GM13977 (cell line): ENCODE measurements at regions not wholly inside any gene's neighbourhood (a gene's known extent, or its start where the extent isn't known, plus 50 kb on each side); places are given as distances from the start of the nearest gene placed in this dataset.

Experiments
- DNase-seq: peaks from one replicate; pipeline ENCODE4 v3.0.0; 2012; ENCODE audit warnings: low spot score
- in situ Hi-C: fragments of 300-500 bp; cut with MboI; formaldehyde crosslinking; loops from one replicate; pipeline ENCODE4 v1.12.0; 2022; ENCODE audit warnings: low sequenced_read_pairs, low pct_unique_long_range_greater_than_20kb, mixed read lengths, inconsistent platforms; ENCODE audit not compliant: unreplicated experiment
- TF ChIP-seq, protein P1 (sequence below): IDR thresholded peaks from 2 replicates; pipeline ENCODE4 v1.5.1; 2012; ENCODE audit warnings: mild to moderate bottlenecking, control low read depth; ENCODE audit not compliant: insufficient read depth; ENCODE audit errors: extremely low read depth, missing control alignments

DNA sequence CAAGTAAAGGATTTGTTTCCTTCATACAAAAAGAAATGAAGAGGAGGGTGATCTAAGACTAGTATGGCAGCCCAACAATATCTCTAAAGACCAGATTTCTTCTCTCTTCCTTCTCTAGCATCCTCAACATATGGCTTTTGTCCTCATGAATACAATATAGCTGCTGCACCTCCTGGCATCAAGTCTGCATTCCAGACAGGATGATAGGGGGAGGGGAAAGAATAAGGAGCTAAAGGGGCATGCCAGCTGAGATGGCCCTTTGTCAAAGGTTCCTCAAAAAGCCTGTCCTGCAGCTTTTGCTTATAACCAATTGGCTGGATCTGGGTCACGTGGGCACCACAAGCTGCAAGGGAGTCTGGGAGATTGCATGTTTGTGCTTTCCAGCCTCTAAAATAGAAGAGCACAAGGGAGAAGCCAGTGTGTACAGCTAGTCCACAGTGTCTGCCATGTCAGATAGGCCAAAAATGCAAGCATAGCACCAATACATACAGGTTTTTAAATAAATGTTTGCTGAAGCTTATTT, 132.6 kb downstream of the BCOR start:
- TF ChIP-seq, protein P1, sequence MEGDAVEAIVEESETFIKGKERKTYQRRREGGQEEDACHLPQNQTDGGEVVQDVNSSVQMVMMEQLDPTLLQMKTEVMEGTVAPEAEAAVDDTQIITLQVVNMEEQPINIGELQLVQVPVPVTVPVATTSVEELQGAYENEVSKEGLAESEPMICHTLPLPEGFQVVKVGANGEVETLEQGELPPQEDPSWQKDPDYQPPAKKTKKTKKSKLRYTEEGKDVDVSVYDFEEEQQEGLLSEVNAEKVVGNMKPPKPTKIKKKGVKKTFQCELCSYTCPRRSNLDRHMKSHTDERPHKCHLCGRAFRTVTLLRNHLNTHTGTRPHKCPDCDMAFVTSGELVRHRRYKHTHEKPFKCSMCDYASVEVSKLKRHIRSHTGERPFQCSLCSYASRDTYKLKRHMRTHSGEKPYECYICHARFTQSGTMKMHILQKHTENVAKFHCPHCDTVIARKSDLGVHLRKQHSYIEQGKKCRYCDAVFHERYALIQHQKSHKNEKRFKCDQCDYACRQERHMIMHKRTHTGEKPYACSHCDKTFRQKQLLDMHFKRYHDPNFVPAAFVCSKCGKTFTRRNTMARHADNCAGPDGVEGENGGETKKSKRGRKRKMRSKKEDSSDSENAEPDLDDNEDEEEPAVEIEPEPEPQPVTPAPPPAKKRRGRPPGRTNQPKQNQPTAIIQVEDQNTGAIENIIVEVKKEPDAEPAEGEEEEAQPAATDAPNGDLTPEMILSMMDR: no peak
- DNase-seq: no peak
- in situ Hi-C loops: no loop called here

DNA sequence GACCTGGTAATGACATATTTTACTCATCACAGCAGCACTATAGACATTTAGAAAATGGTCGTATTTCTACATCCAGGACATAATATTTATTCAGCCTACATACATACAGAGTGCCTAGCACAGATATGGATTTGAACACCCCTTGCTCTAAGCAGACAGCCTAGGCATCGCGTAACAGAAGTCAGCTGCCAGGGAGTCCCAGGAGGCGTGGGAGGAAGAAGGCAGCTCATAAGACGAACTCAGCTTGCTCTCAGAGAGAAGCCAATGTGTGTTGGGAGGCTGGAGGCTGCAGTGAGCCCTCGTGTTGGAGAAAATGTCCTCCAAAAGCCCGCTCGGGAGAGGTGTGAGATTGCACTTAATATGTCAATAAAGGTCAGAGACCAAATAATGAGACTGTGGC, 131.6 kb downstream of the BCOR start:
- TF ChIP-seq, protein P1: no peak
- no peak for DNase-seq
- in situ Hi-C loops: no loop called here

DNA sequence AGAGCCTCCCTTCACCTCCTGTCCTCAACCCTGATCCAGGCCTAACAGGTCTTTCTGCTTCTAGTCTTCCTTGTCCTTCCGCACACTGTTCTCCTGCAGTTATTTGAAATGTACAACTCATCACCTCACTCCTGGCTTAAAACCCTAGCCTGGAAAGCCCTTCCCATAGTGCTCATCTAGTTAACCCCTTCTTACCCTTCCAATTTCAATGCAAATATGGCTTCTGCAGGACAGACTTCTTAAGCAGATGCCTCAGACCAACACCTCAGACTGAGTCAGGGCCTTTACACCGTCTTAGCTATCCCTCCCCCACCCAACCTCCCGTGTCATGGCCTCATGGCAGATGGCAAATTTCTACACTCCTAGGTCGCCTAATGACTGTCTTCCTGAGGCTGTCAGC, 130.4 kb downstream of the BCOR start:
- in situ Hi-C loops: no loop called here
- TF ChIP-seq, protein P1: no peak
- DNase-seq: no peak

DNA sequence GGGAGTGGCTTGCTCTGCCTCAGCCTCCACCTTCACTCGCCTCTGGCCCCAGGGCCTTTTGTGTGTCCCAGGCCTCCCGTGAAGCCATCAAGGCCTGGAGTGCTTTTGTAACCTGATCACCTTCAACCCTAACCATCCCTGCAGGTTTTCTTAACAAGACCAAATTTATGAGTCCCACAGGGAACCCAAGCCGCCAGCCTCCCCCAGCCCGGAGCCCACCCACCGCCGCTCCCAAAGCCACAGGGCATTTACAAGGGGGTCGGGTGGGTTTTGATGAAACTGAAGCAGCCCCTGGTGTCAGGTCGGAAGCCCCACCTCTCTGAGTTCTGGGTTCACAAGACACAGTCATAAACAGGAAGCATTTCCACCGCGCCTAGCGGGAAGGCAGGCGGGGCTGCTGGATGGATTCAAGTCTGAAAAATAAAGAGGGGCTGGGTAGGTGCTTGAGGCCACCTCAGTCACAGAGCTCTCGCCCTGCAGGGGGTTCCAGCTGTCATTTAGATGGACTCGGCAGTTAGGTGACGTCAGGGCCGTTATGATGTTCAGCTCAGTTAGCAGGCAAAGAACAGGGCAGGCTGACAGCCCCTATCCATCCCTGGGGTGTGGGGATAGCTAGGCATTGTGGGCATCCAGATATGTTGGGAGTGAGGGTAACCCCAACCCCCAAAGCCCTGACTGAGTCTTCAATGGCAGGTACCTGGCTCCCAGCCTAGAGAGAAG, 128.5 kb downstream of the BCOR start:
- in situ Hi-C loops: no loop called here
- DNase-seq: no peak
- TF ChIP-seq, protein P1: no peak

DNA sequence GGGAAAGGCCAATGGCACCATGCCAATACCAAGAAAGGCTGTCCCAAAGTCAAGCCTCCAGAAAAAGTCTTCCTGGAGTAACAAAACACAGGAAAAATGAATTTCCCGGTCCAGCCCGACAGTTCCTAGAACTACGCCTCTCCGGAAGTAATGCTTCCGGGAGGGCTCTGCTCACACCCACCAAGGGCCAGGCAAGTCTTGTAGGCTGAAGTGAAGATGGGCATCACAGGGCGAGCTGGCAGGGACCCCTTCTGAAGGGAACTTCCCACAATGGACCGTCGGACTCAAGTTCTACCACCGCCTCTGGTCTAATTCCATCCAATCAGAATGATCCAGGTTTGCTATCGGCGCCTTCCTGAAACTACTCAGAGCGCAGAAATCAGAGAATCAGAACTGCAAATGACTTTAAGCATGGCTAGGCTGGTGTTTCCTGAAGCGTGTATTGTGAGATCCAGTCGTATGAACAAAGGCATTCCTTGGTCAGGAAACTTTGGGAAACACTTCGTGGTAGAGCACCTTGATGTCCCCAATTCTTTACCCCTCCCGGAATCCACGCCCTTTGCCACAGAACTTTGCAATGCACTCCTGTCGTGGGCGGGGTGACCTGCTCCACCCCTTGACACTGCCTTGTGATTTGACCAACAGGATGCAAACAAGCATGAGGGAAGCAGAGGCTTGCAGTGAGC, 127.8 kb downstream of the BCOR start:
- no peak for DNase-seq
- TF ChIP-seq, protein P1: no peak
- in situ Hi-C loops: no loop called here

DNA sequence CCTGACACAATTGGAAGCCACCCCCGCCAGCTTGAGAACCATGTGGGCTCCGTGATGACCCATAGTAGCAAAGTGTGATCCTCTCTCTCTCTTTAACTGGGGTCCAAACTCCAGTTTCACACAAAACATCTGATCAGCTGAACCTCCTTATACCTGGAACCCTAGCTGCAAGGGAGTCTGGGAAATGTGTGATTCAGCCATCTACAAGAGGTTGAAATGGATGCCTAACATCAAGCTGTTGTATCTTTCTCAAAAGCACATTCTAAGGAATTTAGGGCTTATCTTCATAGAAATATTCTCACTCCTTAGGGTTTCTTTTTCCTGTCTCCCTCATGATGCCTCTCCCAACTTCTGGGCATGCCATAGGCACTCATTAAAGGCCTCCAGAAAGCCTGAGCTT, 126.0 kb downstream of the BCOR start:
- TF ChIP-seq, protein P1: no peak
- DNase-seq: no peak
- in situ Hi-C loops: no loop called here
